Lower leg skin (tissue), 3 donors: ENCODE measurements at regions not wholly inside any gene's neighbourhood (a gene's known extent, or its start where the extent isn't known, plus 50 kb on each side); places are given as distances from the start of the nearest gene placed in this dataset.

Source experiments
- POLR2A ChIP-seq, 2 donors: fragments of 450-650 bp; IDR thresholded peaks; one replicate each; pipeline ENCODE4 v1.6.1; 2016 to 2017; ENCODE audit warnings: antibody characterized with exemption in 2 of 2, mild to moderate bottlenecking in 1 of 2, moderate library complexity in 1 of 2
- TF ChIP-seq, protein P1 (sequence below), 3 donors: fragments of 450-650 bp; IDR thresholded peaks; one replicate each; pipeline ENCODE4 v1.5.1; 2016; ENCODE audit warnings: antibody characterized with exemption in 3 of 3, mild to moderate bottlenecking in 3 of 3, moderate library complexity in 2 of 3

DNA sequence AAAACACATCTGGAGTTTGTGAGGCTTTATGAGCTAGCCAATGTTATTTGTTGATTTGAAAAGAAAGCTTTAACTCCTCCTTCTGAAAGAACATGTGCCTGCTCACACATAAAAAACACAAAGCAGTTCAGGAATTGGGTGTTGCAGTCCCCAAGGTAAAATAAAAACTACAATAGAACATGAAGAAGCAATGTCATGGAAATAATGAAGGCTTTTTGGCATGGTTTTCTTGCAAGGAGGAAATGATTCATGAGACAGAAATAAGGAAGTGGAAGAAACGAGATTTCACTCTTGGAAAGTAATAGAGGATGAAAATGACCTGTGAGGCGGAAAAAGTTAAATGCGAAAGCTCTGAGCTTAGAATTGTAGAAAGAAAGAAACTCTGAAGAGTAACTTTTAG is 81.1 kb downstream of the TRIB2 start:
- TF ChIP-seq POLR2A (IDR thresholded peaks at IDR 0.05), result no peak
- TF ChIP-seq, protein P1, sequence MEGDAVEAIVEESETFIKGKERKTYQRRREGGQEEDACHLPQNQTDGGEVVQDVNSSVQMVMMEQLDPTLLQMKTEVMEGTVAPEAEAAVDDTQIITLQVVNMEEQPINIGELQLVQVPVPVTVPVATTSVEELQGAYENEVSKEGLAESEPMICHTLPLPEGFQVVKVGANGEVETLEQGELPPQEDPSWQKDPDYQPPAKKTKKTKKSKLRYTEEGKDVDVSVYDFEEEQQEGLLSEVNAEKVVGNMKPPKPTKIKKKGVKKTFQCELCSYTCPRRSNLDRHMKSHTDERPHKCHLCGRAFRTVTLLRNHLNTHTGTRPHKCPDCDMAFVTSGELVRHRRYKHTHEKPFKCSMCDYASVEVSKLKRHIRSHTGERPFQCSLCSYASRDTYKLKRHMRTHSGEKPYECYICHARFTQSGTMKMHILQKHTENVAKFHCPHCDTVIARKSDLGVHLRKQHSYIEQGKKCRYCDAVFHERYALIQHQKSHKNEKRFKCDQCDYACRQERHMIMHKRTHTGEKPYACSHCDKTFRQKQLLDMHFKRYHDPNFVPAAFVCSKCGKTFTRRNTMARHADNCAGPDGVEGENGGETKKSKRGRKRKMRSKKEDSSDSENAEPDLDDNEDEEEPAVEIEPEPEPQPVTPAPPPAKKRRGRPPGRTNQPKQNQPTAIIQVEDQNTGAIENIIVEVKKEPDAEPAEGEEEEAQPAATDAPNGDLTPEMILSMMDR (IDR thresholded peaks at IDR 0.05), result no peak
